HG03135 (cell line): ENCODE measurements at regions not wholly inside any gene's neighbourhood (a gene's known extent, or its start where the extent isn't known, plus 50 kb on each side); places are given as distances from the start of the nearest gene placed in this dataset.

ENCODE experiments used
- ATAC-seq: cut with Tn5 transposase; IDR thresholded peaks from one replicate; pipeline ENCODE4 v1.9.1; 2021; ENCODE audit warnings: mild to moderate bottlenecking, moderate library complexity; ENCODE audit not compliant: unreplicated experiment

- no peak for ATAC-seq
Observed at GRCh38 chr7:18401757-18402156, 93.8 kb upstream of the HDAC9 start.

GRCh38 chr7:18402488-18403183, 92.9 kb upstream of the HDAC9 start:
- ATAC-seq: no peak

DNA sequence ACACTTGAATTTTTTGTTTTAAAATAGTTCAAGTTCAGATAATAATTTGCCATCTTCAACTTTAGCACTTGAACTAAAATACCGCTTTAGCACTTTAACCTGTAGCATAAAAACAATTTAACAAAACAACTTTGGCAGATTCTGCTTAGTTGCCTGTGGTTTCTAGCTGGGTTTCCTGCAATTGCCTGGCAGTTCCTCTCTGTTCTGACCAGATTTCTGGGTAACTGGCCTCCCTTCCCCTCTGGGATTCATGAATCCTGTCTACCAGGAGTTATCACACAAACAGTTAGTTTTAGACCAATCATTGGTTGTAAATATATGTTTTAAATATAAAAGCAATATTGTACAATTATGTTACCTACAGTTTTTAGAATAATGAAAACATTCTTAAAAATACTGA, 89.8 kb upstream of the HDAC9 start:
- ATAC-seq: no peak

DNA sequence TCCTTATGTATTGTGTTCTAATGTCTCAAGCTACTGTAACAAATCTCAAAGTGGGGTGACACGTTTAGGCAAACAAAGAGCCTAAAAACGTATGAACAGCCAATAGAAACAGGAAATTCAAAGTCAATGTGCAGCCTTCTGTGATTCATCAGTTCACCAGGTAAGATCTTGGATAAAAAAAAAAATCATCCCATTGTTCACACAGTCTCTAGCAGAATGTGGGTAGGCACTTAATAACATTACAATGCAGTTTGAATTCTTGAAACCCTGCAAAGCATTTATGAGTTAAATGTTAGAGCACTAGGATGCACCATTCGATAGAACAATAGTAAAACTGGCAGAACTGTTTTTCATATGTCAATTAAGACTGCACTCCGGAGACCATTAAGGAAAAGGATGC, 88.2 kb upstream of the HDAC9 start:
- ATAC-seq: no peak

GRCh38 chr7:18408461-18408860, 87.1 kb upstream of the HDAC9 start:
- no peak for ATAC-seq

- no peak for ATAC-seq
Observed at GRCh38 chr7:18408868-18409267, 86.7 kb upstream of the HDAC9 start.

- ATAC-seq: no peak
Observed at GRCh38 chr7:18413447-18413846, 82.1 kb upstream of the HDAC9 start.

DNA sequence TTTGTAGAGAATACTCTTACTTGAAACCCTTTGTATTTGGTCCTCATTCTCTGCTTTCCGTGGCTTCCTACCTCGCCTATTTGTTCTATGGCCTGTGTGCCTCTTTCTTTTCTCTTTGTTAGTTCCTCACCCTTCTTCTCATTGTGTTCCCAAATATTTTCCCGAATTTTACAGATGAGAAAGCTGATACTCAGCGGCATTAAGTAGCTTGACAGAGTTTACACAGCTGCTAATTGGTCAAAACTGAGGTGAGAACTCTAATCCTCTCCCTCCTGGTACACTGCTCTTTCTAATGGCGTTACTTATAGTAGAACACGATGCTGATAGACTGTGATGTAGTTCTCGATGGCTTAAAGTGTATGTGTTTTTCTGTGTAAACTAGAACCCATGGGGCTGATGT, 80.7 kb upstream of the HDAC9 start:
- no peak for ATAC-seq

GRCh38 chr7:18416988-18417387, 78.6 kb upstream of the HDAC9 start:
- no peak for ATAC-seq

- no peak for ATAC-seq
Observed at GRCh38 chr7:18419456-18419855, 76.1 kb upstream of the HDAC9 start.

DNA sequence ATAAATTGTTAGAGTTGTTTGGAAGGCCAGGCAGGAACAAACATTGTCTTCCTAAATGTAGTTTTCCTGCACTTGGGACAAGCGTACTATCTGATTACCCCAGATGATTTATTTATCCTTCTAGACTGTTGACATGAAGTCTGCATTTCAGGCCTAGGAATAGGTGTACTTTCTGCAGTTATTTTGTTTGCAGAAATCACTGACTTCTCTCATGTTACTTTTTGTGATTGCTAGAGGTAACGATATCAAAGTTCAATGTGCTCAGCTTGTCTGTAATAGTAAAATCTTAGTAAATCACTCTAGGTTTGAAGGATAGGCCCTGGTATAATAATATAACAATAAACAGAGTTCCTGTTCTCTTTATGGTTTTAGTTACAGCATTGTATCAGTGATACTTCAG, 75.4 kb upstream of the HDAC9 start:
- no peak for ATAC-seq

GRCh38 chr7:18420748-18421147, 74.8 kb upstream of the HDAC9 start:
- ATAC-seq: no peak

- no peak for ATAC-seq
Observed at GRCh38 chr7:18421297-18422002, 74.1 kb upstream of the HDAC9 start.

DNA sequence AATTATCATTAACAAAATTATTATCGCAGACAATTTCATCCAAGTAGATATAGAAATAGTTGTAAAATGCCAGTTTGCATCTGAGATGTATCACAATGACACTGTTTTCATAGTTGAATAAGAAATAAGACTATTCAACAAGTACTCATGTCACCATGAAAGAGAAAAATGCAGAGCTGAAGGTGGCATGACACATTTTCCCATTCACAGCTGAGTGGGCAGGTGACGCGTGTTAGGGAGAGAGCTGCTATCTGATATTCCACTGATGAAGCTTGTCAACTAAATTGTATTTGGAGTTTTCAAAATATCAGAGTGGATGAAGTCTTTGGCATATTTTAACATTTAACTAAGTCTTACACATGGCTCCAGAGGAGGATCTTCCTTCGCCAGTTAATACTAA, 70.3 kb upstream of the HDAC9 start:
- ATAC-seq: no peak

DNA sequence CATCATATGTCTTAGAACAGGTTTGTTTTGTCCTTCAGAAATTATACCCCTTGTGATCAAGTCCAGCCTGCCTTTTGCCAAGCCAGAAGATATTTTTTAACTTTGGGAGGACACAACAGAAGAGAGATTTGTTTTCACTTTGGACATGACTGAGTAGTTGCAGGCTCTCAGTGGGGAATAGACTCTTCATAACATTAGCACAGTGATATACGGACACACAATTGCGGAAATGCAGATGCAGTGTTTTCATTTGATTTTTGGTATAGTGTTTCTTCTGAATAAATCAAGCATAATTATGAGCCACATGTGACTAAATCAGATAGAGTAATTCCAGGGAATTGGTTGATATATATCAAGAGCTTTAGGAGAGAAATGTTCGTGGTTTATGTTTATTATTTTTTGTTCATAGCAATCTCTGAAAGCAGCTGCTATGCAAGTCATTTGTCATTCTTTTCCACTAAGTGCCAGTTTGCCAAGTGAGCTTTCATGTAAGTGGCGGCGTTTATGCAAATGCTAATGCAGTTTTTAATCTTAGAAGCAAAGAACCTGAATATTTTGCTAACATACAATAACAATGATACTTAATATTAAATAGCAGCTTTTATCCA, 69.6 kb upstream of the HDAC9 start:
- ATAC-seq: no peak

GRCh38 chr7:18426564-18427226, 68.9 kb upstream of the HDAC9 start:
- ATAC-seq: no peak

- ATAC-seq: no peak
Observed at GRCh38 chr7:18429547-18429946, 66.0 kb upstream of the HDAC9 start.

DNA sequence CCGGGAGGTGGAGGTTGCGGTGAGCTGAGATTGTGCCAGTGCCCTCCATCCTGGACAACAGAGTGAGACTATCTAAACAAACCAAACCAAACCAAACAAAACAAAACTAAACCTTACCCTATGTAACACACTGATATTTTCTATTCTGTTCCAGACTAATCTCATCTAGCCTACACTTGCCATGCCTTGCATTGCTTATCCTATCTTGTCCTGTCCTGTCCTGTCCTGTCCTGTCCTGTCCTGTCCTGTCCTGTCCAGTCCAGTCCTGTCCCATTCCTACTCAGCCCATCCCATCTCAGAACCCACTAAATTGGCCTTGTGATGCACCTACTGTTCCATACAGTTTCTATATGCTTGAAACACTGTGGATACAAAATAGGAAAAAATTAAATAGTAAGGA, 64.7 kb upstream of the HDAC9 start:
- ATAC-seq: no peak

DNA sequence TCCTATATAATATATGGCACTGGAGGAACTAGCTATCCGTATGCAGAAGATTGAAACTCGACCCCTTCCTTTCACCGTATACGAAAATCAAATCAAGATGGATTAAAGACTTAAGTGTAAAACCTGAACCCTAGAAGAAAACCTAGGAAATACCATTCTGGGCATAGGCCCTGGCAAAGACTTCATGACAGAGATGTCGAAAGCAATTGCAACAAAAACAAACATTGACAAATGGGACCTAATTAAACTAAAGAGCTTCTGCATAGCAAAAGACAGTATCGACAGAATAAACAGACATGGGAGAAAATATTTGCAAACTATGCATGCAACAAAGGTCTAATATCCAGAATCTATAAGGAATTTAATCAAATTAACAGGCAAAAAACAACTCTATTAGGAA, 61.4 kb upstream of the HDAC9 start:
- no peak for ATAC-seq

DNA sequence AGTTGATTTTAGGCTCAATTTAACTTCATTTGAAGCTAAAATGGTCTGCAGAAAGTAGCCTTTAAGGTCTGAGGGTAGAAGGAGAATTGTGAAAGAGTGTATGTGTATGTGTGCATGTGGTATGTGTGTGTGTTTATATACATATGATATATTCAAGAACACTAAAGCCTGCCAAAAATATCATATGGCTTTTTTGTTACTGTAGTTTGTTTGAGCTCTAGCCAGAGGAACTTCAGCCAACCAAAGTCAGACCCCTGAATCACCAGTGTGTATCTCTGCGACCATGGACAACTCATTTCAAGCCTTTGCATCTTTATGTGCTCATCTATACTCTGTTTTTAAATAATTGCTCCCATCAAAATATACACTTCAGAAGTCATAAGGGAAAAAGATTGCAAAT, 58.4 kb upstream of the HDAC9 start:
- no peak for ATAC-seq

DNA sequence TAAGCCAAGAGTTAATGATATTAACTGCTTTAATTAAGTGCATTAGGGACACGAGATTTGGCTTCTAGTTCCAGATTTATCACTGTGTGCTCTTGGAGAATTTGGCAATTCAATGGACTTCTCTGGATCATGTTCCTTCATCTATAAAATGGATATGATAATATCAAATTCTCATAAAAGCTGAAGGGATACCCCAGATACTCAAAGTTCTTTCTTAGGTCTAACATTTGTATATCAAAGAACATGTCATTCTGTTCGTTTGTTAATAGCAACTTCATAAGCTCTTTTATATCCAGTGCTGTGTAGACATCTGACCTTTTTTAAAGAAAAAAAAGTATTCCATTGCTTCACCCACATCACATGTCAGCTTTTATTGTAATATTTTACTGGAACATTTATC, 54.6 kb upstream of the HDAC9 start:
- ATAC-seq: no peak

GRCh38 chr7:18444826-18445225, 50.7 kb upstream of the HDAC9 start:
- ATAC-seq: no peak
